Astrocyte (in vitro differentiated cells and primary cell): ENCODE measurements at regions not wholly inside any gene's neighbourhood (a gene's known extent, or its start where the extent isn't known, plus 50 kb on each side); places are given as distances from the start of the nearest gene placed in this dataset.

ENCODE experiments used
- DNase-seq: peaks from one replicate; pipeline ENCODE4 v3.0.0-alpha.2; 2010; ENCODE audit warnings: low read depth
- FAIRE-seq: peaks from 2 replicates; lab custom pipeline; 2011; peaks lifted over from hg19 to GRCh38; lab: Jason Lieb, UNC
- H2AFZ ChIP-seq: 2 replicates; pipeline ENCODE4 v1.6.0; 2012; ENCODE audit warnings: low read depth, low read length, inconsistent platforms
- H3K27ac ChIP-seq: 2 replicates; pipeline ENCODE4 v1.5.1; 2011; ENCODE audit warnings: low read depth, low read length, inconsistent platforms
- H3K27me3 ChIP-seq: 2 replicates; pipeline ENCODE4 v1.6.0; 2011; ENCODE audit warnings: low read length, inconsistent platforms; ENCODE audit not compliant: insufficient read depth
- H3K36me3 ChIP-seq: 2 replicates; pipeline ENCODE4 v1.5.1; 2011; ENCODE audit warnings: low read length, inconsistent platforms; ENCODE audit not compliant: insufficient read depth
- H3K4me1 ChIP-seq: 2 replicates; pipeline ENCODE4 v1.5.1; 2011; ENCODE audit warnings: low read length, inconsistent platforms; ENCODE audit not compliant: insufficient read depth
- H3K4me2 ChIP-seq: 2 replicates; pipeline ENCODE4 v1.6.0; 2012; ENCODE audit warnings: low read length, inconsistent platforms
- H3K4me3 ChIP-seq: 2 replicates; pipeline ENCODE4 v1.5.1; 2011; ENCODE audit warnings: low read depth, mild to moderate bottlenecking, low read length, inconsistent platforms; ENCODE audit not compliant: insufficient read depth
- H3K79me2 ChIP-seq: 2 replicates; pipeline ENCODE4 v1.6.0; 2012; ENCODE audit warnings: mild to moderate bottlenecking, low read length, inconsistent platforms; ENCODE audit not compliant: insufficient read depth
- H3K9ac ChIP-seq: 2 replicates; pipeline ENCODE4 v1.6.0; 2012; ENCODE audit warnings: mild to moderate bottlenecking, low read length, inconsistent platforms
- H3K9me3 ChIP-seq: 2 replicates; pipeline ENCODE4 v1.5.1; 2012; ENCODE audit warnings: low read depth, mild to moderate bottlenecking, low read length, inconsistent platforms; ENCODE audit not compliant: insufficient read depth
- H4K20me1 ChIP-seq: 2 replicates; pipeline ENCODE4 v1.6.0; 2012; ENCODE audit warnings: low read length, inconsistent platforms; ENCODE audit not compliant: insufficient read depth
- H3K27ac Mint-ChIP-seq: one replicate; pipeline ENCODE4 v1.8.0; 2021; ENCODE audit warnings: mild to moderate bottlenecking, mixed read lengths; ENCODE audit not compliant: unreplicated experiment
- H3K27me3 Mint-ChIP-seq: one replicate; pipeline ENCODE4 v1.8.0; 2021; ENCODE audit warnings: low read depth, mixed read lengths; ENCODE audit not compliant: unreplicated experiment
- H3K36me3 Mint-ChIP-seq: one replicate; pipeline ENCODE4 v1.8.0; 2021; ENCODE audit warnings: low read depth, mixed read lengths; ENCODE audit not compliant: unreplicated experiment
- H3K4me1 Mint-ChIP-seq: one replicate; pipeline ENCODE4 v1.8.0; 2021; ENCODE audit warnings: low read depth, mixed read lengths; ENCODE audit not compliant: unreplicated experiment
- H3K4me3 Mint-ChIP-seq: one replicate; pipeline ENCODE4 v1.8.0; 2021; ENCODE audit warnings: mild to moderate bottlenecking, moderate library complexity, mixed read lengths; ENCODE audit not compliant: unreplicated experiment
- H3K9me3 Mint-ChIP-seq: one replicate; pipeline ENCODE4 v1.8.0; 2021; ENCODE audit warnings: mild to moderate bottlenecking, mixed read lengths; ENCODE audit not compliant: unreplicated experiment
- EZH2 ChIP-seq: IDR thresholded peaks from 2 replicates; pipeline ENCODE4 v1.6.1; 2012; ENCODE audit warnings: mild to moderate bottlenecking, low read length, inconsistent platforms; ENCODE audit not compliant: insufficient read depth
- TF ChIP-seq, protein P1 (sequence below): IDR thresholded peaks from 2 replicates; pipeline ENCODE4 v1.5.1; 2011; ENCODE audit warnings: low read depth, mild to moderate bottlenecking, inconsistent platforms, low read length, moderate library complexity; ENCODE audit not compliant: insufficient read depth

- Histone ChIP-seq H2AFZ (peak overlapping the region; percentile 14), H3K4me1 (peaks cover 7% of the 10 kb centered on the region), H3K4me2 (no peak overlapping the region), H3K27ac (no peak overlapping the region), H3K27me3 (no peaks in the 10 kb centered on the region), H3K4me3 (no peak overlapping the region), H3K9me3 (no peaks in the 10 kb centered on the region), H4K20me1 (no peaks in the 10 kb centered on the region), H3K36me3 (no peaks in the 10 kb centered on the region), H3K79me2 (no peaks in the 10 kb centered on the region), H3K9ac (no peak overlapping the region)
- H3K9me3 Mint-ChIP-seq: peaks cover 13% of the 10 kb centered on the region
- peaks cover 15% of the 10 kb centered on the region for H3K4me1 Mint-ChIP-seq
- FAIRE-seq: no peak
- H3K4me3 Mint-ChIP-seq: no peak overlapping the region
- peak; percentile 77 for DNase-seq
- no peaks in the 10 kb centered on the region for H3K27me3 Mint-ChIP-seq
- H3K27ac Mint-ChIP-seq: peak overlapping the region; percentile 80
- peaks cover 2% of the 10 kb centered on the region for H3K36me3 Mint-ChIP-seq
- no peak for TF ChIP-seq EZH2
- TF ChIP-seq, protein P1, sequence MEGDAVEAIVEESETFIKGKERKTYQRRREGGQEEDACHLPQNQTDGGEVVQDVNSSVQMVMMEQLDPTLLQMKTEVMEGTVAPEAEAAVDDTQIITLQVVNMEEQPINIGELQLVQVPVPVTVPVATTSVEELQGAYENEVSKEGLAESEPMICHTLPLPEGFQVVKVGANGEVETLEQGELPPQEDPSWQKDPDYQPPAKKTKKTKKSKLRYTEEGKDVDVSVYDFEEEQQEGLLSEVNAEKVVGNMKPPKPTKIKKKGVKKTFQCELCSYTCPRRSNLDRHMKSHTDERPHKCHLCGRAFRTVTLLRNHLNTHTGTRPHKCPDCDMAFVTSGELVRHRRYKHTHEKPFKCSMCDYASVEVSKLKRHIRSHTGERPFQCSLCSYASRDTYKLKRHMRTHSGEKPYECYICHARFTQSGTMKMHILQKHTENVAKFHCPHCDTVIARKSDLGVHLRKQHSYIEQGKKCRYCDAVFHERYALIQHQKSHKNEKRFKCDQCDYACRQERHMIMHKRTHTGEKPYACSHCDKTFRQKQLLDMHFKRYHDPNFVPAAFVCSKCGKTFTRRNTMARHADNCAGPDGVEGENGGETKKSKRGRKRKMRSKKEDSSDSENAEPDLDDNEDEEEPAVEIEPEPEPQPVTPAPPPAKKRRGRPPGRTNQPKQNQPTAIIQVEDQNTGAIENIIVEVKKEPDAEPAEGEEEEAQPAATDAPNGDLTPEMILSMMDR: no peak
Measured at GRCh38 chr3:30426293-30426993, 180.0 kb upstream of the TGFBR2 start.

GRCh38 chr3:30428251-30428650, 178.2 kb upstream of the TGFBR2 start:
- Histone ChIP-seq H3K4me3 (no peak overlapping the region), H3K79me2 (no peaks in the 10 kb centered on the region), H3K27ac (peak overlapping the region; percentile 13), H3K9ac (no peak overlapping the region), H3K4me2 (peak overlapping the region; percentile 9), H4K20me1 (no peaks in the 10 kb centered on the region), H2AFZ (no peak overlapping the region), H3K36me3 (no peaks in the 10 kb centered on the region), H3K9me3 (no peaks in the 10 kb centered on the region), H3K4me1 (peaks cover 7% of the 10 kb centered on the region), H3K27me3 (no peaks in the 10 kb centered on the region)
- DNase-seq (peak; percentile 88), FAIRE-seq (no peak)
- peak overlapping the region; percentile 94 for H3K27ac Mint-ChIP-seq
- H3K4me3 Mint-ChIP-seq: no peak overlapping the region
- H3K27me3 Mint-ChIP-seq: no peaks in the 10 kb centered on the region
- peaks cover 2% of the 10 kb centered on the region for H3K36me3 Mint-ChIP-seq
- peaks cover 15% of the 10 kb centered on the region for H3K9me3 Mint-ChIP-seq
- peaks cover 15% of the 10 kb centered on the region for H3K4me1 Mint-ChIP-seq
- TF ChIP-seq, protein P1: no peak
- no peak for TF ChIP-seq EZH2

DNA sequence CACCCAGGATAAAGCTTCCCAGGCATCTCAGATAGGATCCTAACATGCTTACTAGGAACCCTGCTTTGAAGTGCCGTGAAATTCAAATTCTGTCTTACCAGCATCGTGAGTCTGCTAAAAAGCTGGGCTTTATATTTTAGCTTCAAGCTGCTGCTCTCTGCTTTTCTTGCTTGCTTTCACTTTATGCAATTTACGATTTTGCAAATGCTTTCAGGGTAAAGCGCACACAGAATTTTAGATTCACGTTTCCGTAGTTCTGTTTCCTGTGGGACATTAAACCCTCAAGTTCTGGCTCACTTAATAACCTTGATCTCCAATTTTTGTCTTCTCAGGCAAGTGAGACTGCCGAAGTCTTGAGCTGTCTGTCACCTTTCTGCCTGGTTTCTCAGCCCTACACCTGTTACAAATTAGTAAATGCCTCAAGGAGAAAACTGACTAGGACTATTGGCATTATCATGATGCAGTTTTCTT, 170.5 kb upstream of the TGFBR2 start:
- no peak overlapping the region for H3K27ac Mint-ChIP-seq
- no peaks in the 10 kb centered on the region for H3K36me3 Mint-ChIP-seq
- peaks cover 26% of the 10 kb centered on the region for H3K4me1 Mint-ChIP-seq
- no peaks in the 10 kb centered on the region for H4K20me1 ChIP-seq
- DNase-seq (no peak), FAIRE-seq (no peak)
- TF ChIP-seq, protein P1: no peak
- no peak for TF ChIP-seq EZH2
- H2AFZ ChIP-seq: no peak overlapping the region
- H3K27ac ChIP-seq: no peak overlapping the region
- H3K9me3 Mint-ChIP-seq: peaks cover 2% of the 10 kb centered on the region
- no peaks in the 10 kb centered on the region for H3K27me3 ChIP-seq
- no peak overlapping the region for H3K4me3 Mint-ChIP-seq
- no peak overlapping the region for H3K9ac ChIP-seq
- no peaks in the 10 kb centered on the region for H3K36me3 ChIP-seq
- H3K27me3 Mint-ChIP-seq: no peaks in the 10 kb centered on the region
- no peak overlapping the region for H3K4me2 ChIP-seq
- H3K79me2 ChIP-seq: no peaks in the 10 kb centered on the region
- H3K4me1 ChIP-seq: peaks cover 15% of the 10 kb centered on the region
- no peak overlapping the region for H3K4me3 ChIP-seq
- H3K9me3 ChIP-seq: no peaks in the 10 kb centered on the region
